Cardiac fibroblast (primary cell): ENCODE measurements at regions not wholly inside any gene's neighbourhood (a gene's known extent, or its start where the extent isn't known, plus 50 kb on each side); places are given as distances from the start of the nearest gene placed in this dataset.
"Not testable (repeated sequence)": the region's sequence is repeated elsewhere in the genome, so short reads cannot be mapped to it uniquely, and the experiment has no call there.

Source experiments
- DNase-seq, 2 donors: peaks; one replicate each; pipeline versions ENCODE4 v3.0.0 to v3.0.0-alpha.2; 2010; ENCODE audit warnings: low read depth in 2 of 2
- H3K4me3 ChIP-seq, 2 donors: replicated peaks in 1 of 2; 1 replicate in 1 of 2; 2 replicates in 1 of 2; pipeline ENCODE4 v1.5.1; 2011; ENCODE audit warnings: low read depth in 2 of 2, low read length in 2 of 2, mild to moderate bottlenecking in 2 of 2, moderate library complexity in 1 of 2
- CTCF ChIP-seq: IDR thresholded peaks from one replicate; pipeline ENCODE4 v1.5.1; 2011; ENCODE audit warnings: low read depth, mild to moderate bottlenecking, low read length, inconsistent platforms

GRCh38 chr2:195117011-195117410 is 540.0 kb upstream of the SLC39A10 start:
- no peak overlapping the region for H3K4me3 ChIP-seq
- TF ChIP-seq CTCF = no peak
- DNase-seq = no peak

- DNase-seq = no peak
- no peak overlapping the region for H3K4me3 ChIP-seq
- TF ChIP-seq CTCF = no peak
These were observed 541.3 kb upstream of the SLC39A10 start for GRCh38 chr2:195115738-195116137.

GRCh38 chr2:195108182-195108581 is 548.8 kb upstream of the SLC39A10 start:
- no peak overlapping the region for H3K4me3 ChIP-seq
- DNase-seq = no peak
- no peak for TF ChIP-seq CTCF

- no peak for TF ChIP-seq CTCF
These were observed 550.2 kb upstream of the SLC39A10 start for GRCh38 chr2:195106681-195107380.

GRCh38 chr2:195105581-195105980 is 551.4 kb upstream of the SLC39A10 start:
- no peak for DNase-seq
- no peak for TF ChIP-seq CTCF
- H3K4me3 ChIP-seq = no peak overlapping the region

More at GRCh38 chr2:195106681-195107380, 550.2 kb upstream of the SLC39A10 start:
- no peak overlapping the region for H3K4me3 ChIP-seq
- DNase-seq = no peak

GRCh38 chr2:195094330-195094729 is 562.7 kb upstream of the SLC39A10 start:
- DNase-seq = peak in 1 of 2 donors; percentile 37
- H3K4me3 ChIP-seq = no peak overlapping the region
- no peak for TF ChIP-seq CTCF

- no peak for DNase-seq
- H3K4me3 ChIP-seq = no peak overlapping the region
- no peak for TF ChIP-seq CTCF
These were observed 564.7 kb upstream of the SLC39A10 start for GRCh38 chr2:195092341-195092740.

GRCh38 chr2:195072806-195073205 is 584.2 kb upstream of the SLC39A10 start:
- H3K4me3 ChIP-seq, DNase-seq: not testable (repeated sequence)
